HG02571 (cell line): ENCODE measurements at regions not wholly inside any gene's neighbourhood (a gene's known extent, or its start where the extent isn't known, plus 50 kb on each side); places are given as distances from the start of the nearest gene placed in this dataset.
"Not testable (repeated sequence)": the region's sequence is repeated elsewhere in the genome, so short reads cannot be mapped to it uniquely, and the experiment has no call there.

ENCODE experiments used
- ATAC-seq: cut with Tn5 transposase; IDR thresholded peaks from one replicate; pipeline ENCODE4 v1.9.1; 2021; ENCODE audit warnings: mild to moderate bottlenecking, moderate library complexity; ENCODE audit not compliant: unreplicated experiment

DNA sequence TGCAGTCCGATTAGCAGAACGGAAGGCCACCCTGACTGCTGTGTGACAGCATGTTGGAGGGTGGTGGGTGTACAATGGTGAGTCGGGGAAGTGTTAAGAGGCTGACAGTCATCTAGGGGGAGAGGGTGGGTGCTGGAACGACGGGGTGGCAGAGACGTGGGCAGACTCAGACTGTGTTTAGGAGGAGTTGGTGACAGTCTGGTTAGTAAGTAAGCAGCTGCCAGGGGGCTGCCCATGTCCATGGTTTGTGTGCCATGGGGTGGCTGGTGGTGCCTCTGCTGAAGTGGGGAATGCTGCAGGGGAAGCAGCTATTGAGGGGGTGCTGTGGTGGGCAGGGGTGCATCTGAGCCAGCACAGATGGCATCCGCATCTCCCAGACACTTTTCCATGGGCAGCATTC lies 51.3 kb upstream of the BOD1 start:
- ATAC-seq = no peak

DNA sequence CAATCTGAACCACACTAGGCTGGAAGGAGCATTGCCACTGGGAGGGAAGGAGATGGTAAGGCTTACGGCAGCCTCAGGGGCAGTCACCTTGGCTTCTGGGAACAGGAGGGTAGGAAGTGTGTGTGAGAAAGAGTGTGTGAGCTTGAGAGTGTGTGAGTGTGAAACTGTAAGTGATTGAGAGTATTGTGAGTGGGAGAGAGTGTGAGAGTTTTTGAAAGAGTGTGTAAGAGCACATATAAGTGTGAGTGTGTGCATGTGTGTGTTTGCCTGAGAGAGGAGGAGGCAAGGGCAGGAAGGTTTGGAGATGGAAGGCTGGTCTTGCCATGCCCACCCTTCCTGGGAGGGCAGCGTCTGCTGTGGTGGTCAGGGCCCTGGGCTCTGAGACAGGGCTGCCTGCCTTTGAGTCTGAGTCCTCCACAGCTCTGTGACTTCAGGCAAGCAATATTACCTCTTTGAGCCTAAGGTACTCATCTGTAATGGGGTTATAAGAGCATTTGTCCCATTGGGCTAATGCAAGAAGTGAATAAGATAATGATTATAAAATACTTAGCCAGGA lies 51.9 kb upstream of the BOD1 start:
- ATAC-seq = no peak

DNA sequence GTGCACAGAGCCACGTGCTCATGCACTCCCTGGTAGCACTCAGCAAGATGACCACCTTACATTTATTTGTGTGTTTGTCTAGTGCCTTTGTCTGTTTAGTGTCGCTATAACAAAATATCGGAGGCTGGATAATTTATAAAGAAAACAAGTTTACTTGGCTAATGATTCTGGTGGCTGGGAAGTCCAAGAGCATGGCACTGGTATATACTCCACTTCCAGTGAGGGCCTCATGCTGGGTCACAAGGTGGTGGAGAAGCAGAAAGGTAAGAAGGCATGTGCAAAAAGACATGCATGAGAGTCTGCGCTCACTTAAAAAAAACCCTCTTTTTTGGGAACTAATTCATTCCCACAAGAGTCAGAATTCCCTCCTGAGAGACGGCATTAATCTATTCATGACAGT lies 52.5 kb upstream of the BOD1 start:
- ATAC-seq = no peak

DNA sequence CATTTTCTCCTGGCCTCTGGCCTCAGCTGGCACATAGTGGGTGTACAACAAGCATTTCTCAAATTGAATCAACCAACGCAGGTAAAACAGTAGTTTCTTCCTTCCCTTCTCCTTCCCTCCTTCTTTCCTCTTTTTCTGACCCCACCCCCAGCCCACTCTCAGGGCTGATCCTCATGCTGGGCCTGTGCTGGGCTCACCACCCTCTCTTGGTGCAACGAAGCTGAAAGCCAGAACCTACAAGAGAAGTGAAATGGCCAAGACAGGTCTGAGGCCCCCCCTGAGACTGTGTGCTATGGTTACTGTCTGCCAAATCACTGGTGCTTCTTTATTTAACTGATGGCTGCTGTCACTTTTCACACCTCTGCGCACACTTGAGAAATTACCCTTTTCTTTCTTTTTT lies 53.0 kb upstream of the BOD1 start:
- ATAC-seq = no peak

DNA sequence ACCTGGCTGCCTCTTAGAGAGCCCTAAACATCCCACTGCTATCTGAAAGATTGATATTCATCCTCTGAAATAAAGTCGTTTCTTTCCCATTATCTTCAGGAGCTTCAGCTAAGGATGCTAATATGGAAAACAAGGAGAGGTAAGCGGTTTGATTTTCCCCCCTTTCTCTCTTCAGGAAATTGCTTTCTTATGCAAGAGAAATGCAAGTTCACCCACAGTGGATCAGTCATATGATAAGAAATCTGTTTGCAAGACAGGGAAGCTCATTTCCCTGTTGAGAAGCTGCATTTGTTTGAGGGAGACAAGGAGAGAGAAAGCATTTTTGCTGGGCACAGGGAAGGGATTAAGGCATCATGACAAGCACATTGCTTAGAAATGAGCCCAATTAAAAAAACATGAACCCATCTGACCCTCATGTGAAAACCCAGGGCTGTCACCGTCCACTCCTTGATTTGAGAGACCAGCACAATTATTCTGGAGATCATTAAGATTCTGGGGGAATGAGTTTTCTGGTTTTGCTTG lies 53.7 kb upstream of the BOD1 start:
- ATAC-seq = no peak

DNA sequence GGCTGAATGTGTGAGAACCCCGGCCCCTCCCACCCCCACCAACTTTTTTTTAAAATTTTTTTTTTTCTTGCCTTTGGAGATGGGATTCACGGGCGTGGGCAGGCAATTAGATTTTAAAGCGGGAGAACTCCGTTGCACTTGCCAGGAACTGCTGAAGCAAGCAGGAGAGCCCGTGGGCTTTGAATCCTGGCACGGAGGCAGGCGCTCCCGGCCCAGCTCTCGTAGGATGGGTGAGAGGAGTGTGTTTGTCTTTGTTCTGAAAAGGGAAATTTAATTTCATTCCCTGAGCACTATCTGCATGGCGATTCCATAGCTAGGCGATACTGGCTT lies 54.3 kb upstream of the BOD1 start:
- ATAC-seq = no peak

DNA sequence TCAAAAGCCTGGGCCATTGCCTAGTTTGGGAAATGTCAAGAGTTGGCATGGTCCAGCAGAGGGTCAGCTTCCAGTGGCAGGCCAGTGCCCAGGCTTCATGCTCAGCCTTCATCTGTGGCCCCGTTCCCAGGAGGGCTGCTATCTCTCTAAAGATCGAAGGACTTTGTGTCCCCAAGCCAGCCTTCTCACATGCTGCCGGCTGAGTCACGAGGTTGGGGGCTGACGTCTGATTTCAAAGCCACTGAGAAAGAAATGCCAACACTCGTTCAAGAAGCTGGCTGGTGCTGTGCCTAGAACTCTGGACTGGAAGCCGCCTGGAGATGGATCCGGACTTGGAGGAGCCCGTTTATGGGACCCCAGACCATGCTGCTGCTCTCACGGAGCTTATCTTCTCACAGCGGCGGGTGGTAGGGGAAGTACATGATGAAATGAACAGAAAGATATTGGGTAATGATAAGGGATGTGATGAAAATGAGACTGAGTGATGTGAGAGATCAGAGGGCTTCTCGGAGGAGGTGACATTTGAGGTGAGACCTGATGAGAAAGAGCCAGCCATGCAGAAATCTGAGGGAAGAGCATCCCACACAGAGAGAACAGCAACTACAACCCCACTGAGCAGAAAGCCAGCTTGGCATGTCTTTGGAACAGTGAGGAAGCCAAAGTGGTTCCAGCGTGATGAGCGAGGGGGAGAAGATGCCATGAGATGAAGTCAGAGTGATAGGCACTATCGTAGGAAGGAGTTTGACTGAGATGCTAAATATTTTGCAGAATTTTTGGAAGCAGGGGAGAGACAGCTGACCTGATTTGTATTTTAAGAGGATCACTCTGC lies 54.9 kb upstream of the BOD1 start:
- no peak for ATAC-seq

DNA sequence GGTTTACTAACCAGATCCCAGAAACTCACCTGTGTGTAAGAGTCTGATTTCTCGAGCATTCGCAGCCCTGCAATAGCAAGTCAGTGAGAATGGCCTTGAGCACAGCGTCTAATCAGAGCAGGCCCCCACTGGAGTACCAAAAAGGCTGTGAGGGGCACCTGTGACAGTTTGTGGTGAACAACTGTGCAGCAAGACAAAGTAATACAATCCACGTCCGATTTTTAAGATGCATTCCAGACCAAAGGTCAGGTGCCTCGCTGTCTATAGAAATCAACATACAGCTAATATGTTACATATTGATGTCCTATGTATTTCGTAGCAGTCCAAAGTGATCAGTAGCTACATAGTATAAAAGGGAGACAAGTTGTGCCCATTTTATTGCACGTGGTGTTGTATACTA lies 55.7 kb upstream of the BOD1 start:
- no peak for ATAC-seq

DNA sequence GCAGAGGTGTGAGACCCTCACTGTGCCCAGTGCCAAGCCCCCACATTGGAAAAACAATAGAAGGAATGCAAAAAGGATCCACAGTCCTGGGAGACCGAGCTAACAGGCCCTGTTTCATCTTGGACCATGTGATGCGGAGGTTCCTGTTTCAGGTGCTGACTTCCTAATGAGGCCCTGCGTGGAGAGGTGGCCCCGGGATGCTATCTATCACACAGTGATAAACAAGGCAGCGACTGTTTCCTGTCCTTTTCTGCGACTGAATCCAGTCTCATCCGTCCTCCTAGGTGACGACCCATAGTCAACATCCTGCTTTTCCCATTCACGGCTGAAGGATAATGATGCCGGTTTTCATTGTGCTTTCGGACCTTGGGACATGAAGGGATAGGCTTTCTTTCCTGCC lies 56.4 kb upstream of the BOD1 start:
- ATAC-seq = no peak

DNA sequence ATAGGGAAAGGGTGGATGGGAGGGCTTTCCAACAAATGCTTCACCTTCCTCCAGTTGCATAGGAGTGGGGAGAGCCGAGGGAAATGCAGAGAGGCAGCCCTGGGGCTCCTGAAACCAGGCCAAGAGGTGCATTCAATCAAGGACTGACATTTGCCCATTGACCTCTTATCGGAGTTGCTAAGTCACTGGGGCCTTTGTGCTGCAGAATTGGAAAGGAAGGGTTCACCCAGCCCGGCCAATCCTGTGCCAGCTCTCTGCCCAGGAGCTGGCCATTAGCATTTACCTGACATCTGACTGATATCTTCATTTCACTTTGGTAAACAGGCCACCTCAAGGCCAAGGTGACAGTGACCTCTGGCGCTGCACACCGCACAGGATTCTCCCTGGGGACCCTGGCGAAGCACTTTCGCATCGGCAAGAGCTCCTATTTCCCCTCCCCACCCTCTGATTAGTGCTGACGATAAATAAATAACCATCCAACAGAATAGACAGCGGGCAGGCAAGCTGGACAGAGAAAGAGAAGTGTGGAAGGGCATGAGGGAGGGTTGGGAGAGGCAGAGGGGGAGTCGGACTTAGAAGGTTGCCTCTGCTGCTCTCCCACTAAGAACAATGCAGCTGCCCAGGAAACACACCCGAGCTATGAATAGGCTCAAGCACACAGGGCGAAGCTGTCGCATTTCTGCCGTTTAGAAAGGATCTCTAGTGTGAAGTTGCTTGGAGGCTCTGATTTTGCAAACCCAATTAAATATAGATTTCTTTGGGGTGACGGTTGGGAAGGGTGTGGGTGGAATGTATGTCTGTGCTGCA lies 57.0 kb upstream of the BOD1 start:
- no peak for ATAC-seq

DNA sequence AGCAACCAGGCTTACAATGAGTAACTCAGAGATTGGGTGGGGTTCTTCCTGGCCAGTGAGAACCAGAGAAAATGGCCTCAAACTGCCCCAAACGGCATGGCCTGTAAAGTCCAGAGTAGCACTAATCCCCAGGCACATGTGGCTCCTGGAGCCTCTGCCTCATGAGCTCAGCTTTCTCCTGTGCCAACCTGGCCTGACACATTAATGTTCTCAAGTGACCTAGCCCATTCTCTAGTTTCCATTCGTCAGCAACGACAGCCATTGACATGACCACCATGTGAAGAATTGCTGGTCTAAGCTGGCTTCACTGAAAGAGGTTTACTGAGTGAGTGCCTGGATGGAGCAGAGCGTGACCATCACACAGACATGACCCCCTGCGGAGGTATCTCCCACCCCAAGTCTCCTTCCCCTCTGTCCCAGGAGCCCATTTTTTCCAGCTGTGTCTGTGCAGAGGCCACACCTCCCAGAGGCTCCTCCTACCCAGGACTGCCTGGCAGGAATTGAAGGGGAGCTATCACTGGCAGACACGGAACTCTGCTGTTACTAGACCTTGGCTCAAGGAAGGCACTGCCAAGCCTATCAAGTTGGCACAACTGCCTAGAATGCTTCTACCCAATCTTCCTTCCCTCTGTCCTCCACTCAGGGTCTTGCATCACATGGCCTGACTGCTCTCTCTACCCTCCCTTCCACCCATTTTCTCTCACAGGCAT lies 59.0 kb upstream of the BOD1 start:
- no peak for ATAC-seq

DNA sequence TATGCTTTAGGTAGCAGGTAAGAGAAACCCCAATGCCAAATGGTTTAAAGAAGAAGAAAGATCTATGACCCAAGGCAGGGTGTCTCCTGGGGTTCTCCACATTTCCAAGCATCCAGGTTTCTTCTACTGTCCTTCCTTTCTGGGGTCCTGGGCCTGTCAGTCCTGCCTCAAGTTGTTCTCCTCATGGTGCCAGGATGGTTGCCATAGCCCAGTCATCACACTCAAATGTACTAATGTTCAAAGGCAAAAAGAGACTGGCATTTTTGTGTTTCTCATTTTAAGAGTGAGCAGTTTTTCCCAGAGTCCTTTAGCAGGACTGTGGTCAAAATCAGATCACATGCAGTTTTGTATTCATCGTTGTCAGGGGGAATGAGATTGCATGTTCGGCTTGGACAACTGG lies 59.9 kb upstream of the BOD1 start:
- ATAC-seq = no peak

DNA sequence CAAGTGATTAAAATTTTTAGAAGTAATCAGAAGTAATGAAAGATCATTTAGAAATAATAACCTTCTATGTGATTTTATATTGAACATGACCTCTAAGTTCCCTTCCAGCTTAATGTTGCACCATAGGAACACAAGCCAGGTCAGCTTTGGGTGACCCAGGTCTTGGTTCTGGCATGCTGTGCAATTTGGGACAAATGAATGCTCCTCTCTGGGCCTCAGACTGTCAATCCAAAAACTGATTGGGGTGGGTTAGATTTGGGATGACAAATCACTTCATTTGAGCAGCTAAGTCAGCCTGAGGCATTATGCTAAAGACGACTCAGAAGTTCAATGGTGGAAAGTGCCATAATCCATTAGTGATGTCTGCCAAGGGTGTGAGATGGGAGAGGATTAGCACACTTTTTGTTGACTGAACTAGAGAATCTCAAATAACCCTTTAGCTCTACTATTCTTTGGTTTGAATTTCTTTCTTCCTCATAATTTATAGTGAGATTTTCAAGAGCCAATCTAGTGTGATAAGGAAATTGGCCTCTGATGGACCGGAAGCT lies 60.7 kb upstream of the BOD1 start:
- no peak for ATAC-seq

DNA sequence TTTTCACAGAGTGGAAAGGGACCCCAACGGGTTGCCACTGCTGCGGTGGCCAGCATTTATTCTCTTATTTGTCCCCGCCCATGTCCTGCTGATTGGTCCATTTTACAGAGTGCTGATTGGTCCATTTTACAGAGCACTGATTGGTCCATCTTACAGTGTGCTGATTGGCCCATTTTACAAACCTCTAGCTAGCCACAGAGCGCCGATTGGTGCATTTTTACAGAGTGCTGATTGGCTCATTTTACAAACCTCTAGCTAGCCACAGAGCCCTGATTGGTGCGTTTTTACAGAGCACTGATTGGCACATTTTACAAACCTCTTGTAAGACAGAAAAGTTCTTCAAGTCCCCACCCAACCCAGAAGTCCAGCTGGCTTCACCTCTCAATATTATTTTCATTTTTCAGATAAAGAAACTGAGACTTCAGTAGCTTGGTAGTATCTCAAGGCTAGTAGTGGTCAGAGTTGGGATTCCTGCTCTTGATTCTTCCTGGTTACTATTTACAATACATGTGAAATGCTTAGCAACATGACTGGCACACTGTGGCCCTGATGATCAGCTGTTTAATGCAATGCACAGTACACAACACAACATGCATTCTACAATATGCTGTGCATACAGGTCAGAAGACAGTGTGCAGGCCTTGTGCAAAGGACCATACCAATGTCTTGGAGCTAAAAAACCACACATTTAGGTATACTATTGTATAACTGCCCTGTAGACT lies 63.6 kb upstream of the BOD1 start:
- no peak for ATAC-seq

DNA sequence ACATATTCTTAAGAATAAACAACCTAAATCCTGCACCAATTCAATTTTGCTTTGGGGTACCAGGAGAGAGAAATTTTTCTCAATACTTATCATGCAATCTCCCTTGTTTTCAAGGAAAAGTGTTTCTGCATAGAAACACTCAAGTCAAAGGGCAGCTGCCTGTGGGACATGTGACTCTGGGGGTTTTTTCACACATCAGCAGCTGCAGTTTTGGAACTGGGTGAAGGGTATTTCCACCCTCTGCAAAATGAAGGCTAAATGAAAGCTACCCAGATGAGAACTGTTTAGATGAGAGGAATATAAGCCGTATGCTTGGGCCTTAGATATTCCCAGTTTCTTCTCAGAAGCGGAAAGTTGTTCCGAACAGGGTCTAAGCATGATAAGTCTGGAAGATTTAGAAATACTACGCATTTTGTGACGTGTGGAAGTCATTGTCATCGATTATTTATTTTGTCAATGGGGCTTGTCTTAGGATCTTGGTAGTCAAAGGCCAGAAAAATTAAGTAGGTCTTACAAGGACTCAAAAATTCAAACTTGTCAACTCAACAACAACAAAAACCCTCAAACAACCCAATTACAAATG lies 64.3 kb upstream of the BOD1 start:
- peak; percentile 80 for ATAC-seq

DNA sequence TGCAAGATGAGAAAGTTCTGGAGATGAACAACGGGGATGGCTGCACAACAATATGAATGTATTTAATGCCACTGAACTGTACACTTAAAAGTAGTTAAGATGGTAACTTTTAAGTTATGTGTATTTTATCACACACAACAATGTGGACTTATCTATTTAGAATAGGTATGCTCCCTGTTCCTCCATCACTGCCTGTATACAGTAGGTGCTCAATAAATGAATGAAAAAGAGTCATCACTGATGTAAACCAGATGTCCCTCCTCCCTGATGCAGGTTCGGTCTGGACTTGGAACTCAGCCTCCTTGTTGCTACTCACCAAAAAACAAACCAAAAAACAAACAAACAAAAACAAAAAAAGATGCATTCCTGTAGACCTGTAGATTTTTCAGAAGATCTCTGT lies 65.9 kb upstream of the BOD1 start:
- no peak for ATAC-seq

DNA sequence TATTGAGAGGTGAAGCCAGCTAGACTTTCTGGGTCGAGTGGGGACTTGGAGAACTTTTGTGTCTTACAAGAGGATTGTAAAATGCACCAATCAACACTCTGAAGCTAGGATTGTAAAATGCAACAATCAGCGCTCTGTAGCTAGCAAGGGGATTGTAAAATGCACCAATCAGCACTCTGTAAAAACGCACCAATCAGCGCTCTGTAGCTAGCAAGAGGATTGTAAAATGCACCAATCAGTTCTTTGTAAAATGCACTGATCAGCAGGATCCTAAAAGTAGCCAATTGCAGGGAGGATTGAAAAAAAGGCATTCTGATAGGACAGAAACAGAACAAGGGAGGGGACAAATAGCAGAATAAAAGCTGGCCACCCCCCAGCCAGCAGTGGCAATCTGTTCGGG lies 68.1 kb upstream of the BOD1 start:
- ATAC-seq = not testable (repeated sequence)

DNA sequence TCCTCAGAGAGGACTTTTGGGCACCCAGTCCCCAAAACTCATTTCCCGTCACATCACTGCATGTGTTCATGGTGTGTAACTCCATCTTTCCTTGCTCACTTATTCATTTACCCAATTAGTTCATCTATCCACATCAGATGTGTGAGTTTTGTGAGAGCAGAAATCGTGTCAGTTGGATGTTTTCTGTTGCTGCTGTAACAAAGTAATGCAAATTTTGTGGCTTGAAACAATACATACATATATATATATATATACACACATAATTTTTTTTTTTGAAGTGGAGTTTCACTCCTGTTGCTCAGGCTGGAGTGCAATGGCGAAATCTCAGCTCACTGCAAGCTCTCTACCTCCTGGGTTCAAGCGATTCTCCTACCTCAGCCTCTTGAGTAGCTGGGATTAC lies 70.5 kb upstream of the BOD1 start:
- no peak for ATAC-seq

DNA sequence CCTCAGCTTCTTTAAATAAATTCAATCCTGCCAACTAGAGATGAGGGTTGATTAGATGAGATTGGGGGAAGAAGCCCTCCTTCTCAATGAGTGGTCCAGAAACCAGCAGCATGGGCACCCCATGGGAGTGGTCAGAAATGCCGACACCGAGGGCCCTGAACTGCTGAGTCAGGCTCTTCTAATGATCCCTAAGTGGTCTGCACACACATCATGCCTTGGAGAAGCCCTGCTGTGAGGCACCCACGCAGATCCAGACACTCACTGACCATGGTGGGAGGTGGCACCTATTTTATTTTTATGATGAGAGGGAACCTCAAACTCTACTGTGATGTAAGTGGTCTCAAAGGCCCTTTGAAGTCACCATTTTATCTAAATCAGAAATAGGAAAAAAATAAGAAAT lies 72.3 kb upstream of the BOD1 start:
- ATAC-seq = no peak

DNA sequence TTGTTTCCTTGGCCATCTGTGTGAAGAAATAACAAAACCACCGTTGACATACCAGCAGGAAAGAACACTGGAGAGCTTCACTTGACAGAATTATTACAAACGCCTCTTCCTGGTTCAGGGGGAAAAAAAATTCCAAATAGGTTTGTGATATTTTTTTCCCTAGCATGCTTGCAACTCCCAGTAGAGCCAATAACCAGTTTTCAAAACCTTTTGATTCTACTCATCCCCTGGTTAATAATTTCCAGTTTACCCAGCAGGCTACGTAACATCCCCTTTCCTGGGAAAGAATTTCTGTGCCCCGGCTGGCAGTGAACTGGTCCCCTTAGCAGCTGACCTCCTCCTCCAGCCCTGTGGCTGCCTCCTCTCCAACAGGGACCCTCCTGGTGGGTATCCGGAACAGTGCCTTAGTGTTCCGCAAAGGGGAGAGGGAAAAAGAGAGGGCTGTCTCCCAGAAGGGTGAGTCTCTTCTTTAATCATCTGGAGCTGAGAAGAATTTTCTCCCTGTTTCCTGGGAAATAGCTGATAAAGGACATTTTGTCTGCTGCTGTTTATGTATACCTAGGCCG lies 72.8 kb upstream of the BOD1 start:
- ATAC-seq = no peak
